HG03565 (cell line): ENCODE measurements at regions not wholly inside any gene's neighbourhood (a gene's known extent, or its start where the extent isn't known, plus 50 kb on each side); places are given as distances from the start of the nearest gene placed in this dataset.

Experiments used
- ATAC-seq: cut with Tn5 transposase; IDR thresholded peaks from one replicate; pipeline ENCODE4 v1.9.1; 2021; ENCODE audit warnings: mild to moderate bottlenecking, moderate library complexity; ENCODE audit not compliant: unreplicated experiment

GRCh38 chr2:241924069-241924908 lies 54.8 kb downstream of the RTP5 start:
- no peak for ATAC-seq

GRCh38 chr2:241924909-241925250 lies 55.4 kb downstream of the RTP5 start:
- ATAC-seq: no peak

GRCh38 chr2:241925277-241925676 lies 55.7 kb downstream of the RTP5 start:
- ATAC-seq: no peak

- no peak for ATAC-seq
These were observed 56.4 kb downstream of the RTP5 start for GRCh38 chr2:241925821-241926441.

GRCh38 chr2:241926541-241927311 lies 57.2 kb downstream of the RTP5 start:
- ATAC-seq: no peak

GRCh38 chr2:241929551-241930490 lies 60.3 kb downstream of the RTP5 start:
- ATAC-seq: no peak

GRCh38 chr2:241931084-241931975 lies 61.8 kb downstream of the RTP5 start:
- ATAC-seq: no peak

GRCh38 chr2:241931976-241932898 lies 62.7 kb downstream of the RTP5 start:
- no peak for ATAC-seq

- ATAC-seq: no peak
These were observed 63.3 kb downstream of the RTP5 start for GRCh38 chr2:241932899-241933178.

- ATAC-seq: no peak
These were observed 63.8 kb downstream of the RTP5 start for GRCh38 chr2:241933179-241933911.

GRCh38 chr2:241935314-241935713 lies 65.8 kb downstream of the RTP5 start:
- no peak for ATAC-seq

GRCh38 chr2:241935774-241936173 lies 66.2 kb downstream of the RTP5 start:
- ATAC-seq: no peak

- ATAC-seq: no peak
These were observed 67.1 kb downstream of the RTP5 start for GRCh38 chr2:241936457-241937133.

- ATAC-seq: no peak
These were observed 67.8 kb downstream of the RTP5 start for GRCh38 chr2:241937297-241937696.

GRCh38 chr2:241939541-241939940 lies 70.0 kb downstream of the RTP5 start:
- ATAC-seq: no peak

- no peak for ATAC-seq
These were observed 70.8 kb downstream of the RTP5 start for GRCh38 chr2:241940329-241940728.

- ATAC-seq: no peak
These were observed 72.3 kb downstream of the RTP5 start for GRCh38 chr2:241941691-241942301.
